ENCODE measurements at regions not wholly inside any gene's neighbourhood (a gene's known extent, or its start where the extent isn't known, plus 50 kb on each side); places are given as distances from the start of the nearest gene placed in this dataset.
A peak's percentile ranks its signal among the peaks of the same experiment; 100 is the strongest.

DNA sequence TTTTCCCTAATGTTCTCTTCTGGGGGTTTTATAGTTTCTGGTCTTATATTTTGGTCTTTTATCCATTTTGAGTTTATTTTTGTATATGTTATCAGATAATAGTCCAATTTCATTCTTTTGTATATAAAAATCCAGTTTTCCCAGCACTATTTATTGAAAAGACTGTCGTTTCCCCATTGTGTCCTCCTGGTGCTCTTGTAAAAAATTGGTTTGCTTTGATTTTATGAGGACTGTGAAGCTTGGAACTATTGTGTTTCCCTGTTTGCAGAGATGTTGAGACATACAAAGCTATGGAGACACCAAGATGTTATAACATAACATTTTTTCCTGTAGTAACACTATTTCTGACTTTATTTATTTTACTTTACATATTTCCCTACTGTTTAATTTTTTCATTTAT lies 163.3 kb upstream of the TUT7 start:
- TF ChIP-seq, protein P1, sequence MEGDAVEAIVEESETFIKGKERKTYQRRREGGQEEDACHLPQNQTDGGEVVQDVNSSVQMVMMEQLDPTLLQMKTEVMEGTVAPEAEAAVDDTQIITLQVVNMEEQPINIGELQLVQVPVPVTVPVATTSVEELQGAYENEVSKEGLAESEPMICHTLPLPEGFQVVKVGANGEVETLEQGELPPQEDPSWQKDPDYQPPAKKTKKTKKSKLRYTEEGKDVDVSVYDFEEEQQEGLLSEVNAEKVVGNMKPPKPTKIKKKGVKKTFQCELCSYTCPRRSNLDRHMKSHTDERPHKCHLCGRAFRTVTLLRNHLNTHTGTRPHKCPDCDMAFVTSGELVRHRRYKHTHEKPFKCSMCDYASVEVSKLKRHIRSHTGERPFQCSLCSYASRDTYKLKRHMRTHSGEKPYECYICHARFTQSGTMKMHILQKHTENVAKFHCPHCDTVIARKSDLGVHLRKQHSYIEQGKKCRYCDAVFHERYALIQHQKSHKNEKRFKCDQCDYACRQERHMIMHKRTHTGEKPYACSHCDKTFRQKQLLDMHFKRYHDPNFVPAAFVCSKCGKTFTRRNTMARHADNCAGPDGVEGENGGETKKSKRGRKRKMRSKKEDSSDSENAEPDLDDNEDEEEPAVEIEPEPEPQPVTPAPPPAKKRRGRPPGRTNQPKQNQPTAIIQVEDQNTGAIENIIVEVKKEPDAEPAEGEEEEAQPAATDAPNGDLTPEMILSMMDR (IDR thresholded peaks at IDR 0.05; ENCODE audit: unreplicated experiment in 3 of 3), result no peak
- Mint-ChIP-seq H3K4me3 (no peak overlapping the region), H3K4me1 (peaks cover 16% of the 10 kb centered on the region), H3K27ac (peak overlapping the region in 1 of 3 experiments; percentile 11), H3K9me3 (no peaks in the 10 kb centered on the region), H3K36me3 (ENCODE audit: low read depth) (no peaks in the 10 kb centered on the region), H3K27me3 (ENCODE audit: low read depth) (no peaks in the 10 kb centered on the region)

DNA sequence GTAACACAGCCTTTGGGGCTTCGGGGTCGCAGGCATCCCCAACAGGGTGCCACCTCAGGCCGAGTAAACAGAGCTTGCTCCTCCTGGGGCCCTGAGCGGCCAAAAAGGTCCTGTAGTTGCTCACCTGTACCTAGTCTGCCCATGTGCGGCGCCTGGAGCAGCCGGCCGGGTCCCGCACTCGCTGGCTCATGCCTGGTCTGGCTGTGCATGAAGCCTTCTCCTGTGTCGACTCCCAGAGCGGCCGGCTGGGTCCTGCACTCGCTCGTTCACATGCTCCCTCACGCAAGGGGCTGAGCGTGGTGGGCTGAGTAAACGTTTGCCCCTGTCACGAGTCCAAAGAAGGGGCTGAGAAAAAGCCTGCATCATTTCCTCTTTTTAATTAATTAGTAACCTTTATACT lies 162.4 kb upstream of the TUT7 start:
- Mint-ChIP-seq H3K27me3 (ENCODE audit: low read depth) (no peaks in the 10 kb centered on the region), H3K27ac (peak overlapping the region in 1 of 3 experiments; percentile 11), H3K36me3 (ENCODE audit: low read depth) (no peaks in the 10 kb centered on the region), H3K4me3 (no peak overlapping the region), H3K9me3 (no peaks in the 10 kb centered on the region), H3K4me1 (peaks cover 20% of the 10 kb centered on the region)
- TF ChIP-seq, protein P1 (IDR thresholded peaks at IDR 0.05; ENCODE audit: unreplicated experiment in 3 of 3), result no peak

DNA sequence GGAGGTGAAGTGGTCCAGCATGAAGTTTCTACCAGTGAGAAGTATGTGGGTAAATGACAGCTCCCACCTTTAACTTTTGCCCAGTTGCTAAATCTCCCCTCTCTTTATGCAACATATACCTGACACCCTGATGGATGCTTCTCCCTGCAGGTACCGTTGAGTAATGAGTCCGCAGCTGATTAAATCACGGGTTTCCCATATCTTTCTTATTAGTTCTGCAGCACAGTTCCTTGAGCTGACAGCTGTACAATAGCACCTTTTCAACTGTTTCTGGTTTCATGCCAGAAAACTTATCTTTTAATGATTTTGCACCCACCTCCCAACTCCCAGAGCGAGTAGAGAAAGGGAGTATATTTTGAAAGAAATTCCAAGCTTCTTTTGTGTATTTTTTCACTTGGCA lies 161.0 kb upstream of the TUT7 start:
- Mint-ChIP-seq H3K4me3 (no peak overlapping the region), H3K36me3 (ENCODE audit: low read depth) (no peaks in the 10 kb centered on the region), H3K9me3 (no peaks in the 10 kb centered on the region), H3K27me3 (ENCODE audit: low read depth) (no peaks in the 10 kb centered on the region), H3K4me1 (peaks cover 20% of the 10 kb centered on the region), H3K27ac (peak overlapping the region; percentile 23 to 80 (median 46))
- TF ChIP-seq, protein P1 (IDR thresholded peaks at IDR 0.05; ENCODE audit: unreplicated experiment in 3 of 3), result no peak

DNA sequence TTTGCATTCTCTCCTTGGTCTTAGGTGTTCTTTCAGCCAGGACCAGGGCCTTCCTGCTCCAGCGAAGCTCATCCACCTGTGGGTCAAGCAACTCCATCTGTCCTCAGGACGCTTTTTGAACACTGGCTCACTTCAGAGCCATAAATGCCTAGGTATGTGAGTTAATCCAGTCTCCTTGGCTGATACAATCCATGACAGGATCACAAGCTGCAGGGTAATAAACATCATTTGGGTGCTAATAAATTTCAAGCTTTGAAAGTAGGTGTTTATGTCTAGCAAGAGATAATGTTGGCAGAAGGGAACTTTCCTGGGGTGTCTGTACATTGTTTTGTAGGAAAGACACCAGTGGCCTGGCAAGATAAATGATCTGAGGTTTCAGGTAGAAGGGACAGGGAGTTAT lies 159.2 kb upstream of the TUT7 start:
- Mint-ChIP-seq H3K27me3 (ENCODE audit: low read depth) (no peaks in the 10 kb centered on the region), H3K4me1 (peaks cover 24% of the 10 kb centered on the region), H3K9me3 (no peaks in the 10 kb centered on the region), H3K4me3 (no peak overlapping the region), H3K36me3 (ENCODE audit: low read depth) (no peaks in the 10 kb centered on the region), H3K27ac (peak overlapping the region in 1 of 3 experiments; percentile 2)
- TF ChIP-seq, protein P1 (IDR thresholded peaks at IDR 0.05; ENCODE audit: unreplicated experiment in 3 of 3), result no peak

DNA sequence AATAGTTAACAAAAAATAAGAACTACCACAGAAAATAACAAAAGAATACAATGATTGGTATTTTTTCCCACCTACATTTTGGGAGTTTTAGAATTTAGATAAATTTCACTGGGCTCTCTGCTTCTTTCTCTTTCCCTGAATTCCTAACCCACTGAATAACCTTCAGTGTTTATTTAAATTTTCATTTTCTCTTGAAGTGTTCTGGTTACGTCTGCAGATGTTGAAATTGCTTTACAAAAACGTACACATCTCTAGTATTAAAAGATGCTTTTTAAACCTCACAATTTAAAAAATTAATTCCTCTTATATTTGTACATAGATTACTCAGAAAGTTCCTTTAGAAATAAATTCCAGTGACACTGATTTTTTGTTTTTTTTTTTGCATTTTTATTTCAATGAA lies 158.7 kb upstream of the TUT7 start:
- Mint-ChIP-seq H3K9me3 (no peaks in the 10 kb centered on the region), H3K4me1 (peaks cover 27% of the 10 kb centered on the region), H3K27me3 (ENCODE audit: low read depth) (no peaks in the 10 kb centered on the region), H3K27ac (peak overlapping the region in 1 of 3 experiments; percentile 2), H3K36me3 (ENCODE audit: low read depth) (no peaks in the 10 kb centered on the region), H3K4me3 (no peak overlapping the region)
- TF ChIP-seq, protein P1 (IDR thresholded peaks at IDR 0.05; ENCODE audit: unreplicated experiment in 3 of 3), result no peak

DNA sequence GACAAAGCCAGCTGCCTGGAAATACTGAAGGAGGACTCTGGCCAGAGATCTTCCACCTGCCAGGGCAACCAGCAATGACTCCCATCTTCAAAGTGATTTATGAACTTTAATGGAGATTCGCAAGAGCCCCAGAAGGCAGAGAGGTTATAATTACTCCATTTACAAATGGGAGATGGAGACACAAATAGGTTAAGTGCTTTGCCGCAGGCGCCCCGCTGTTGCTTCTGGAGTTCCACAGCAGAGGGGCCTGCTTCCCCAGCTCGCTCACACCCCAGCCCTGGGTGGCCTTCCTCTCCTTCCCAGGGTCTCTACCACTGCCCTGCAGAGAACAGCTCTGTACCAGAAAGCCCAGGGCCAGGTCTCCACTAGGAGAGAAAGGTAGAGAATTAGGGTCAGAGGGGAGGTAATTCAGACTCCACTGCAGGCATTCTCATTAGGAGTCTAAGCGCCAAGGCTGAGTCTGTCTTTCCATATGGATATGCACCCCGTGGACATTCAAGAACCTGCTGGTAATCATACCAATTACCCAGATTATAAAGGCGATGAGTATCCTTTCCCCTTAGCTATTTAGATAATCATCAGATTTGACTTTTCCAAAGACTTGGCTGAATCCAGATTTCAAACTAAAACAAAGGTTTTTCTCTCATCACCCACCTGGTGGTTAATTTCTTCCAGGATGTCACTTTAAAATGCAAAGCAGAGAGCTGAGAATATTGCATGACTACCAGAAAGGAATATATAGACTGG lies 157.6 kb upstream of the TUT7 start:
- no peaks in the 10 kb centered on the region for H3K36me3 Mint-ChIP-seq (ENCODE audit: low read depth)
- TF ChIP-seq, protein P1 (IDR thresholded peaks at IDR 0.05; ENCODE audit: unreplicated experiment in 3 of 3), result no peak
- no peak overlapping the region for H3K4me3 Mint-ChIP-seq
- peaks cover 37% of the 10 kb centered on the region for H3K4me1 Mint-ChIP-seq
- no peaks in the 10 kb centered on the region for H3K27me3 Mint-ChIP-seq (ENCODE audit: low read depth)
- H3K27ac Mint-ChIP-seq, result peak overlapping the region; percentile 16 to 65 (median 55)
- H3K9me3 Mint-ChIP-seq, result no peaks in the 10 kb centered on the region

Data from nephron (organoid).